ENCODE measurements at regions not wholly inside any gene's neighbourhood (a gene's known extent, or its start where the extent isn't known, plus 50 kb on each side); places are given as distances from the start of the nearest gene placed in this dataset.

DNA sequence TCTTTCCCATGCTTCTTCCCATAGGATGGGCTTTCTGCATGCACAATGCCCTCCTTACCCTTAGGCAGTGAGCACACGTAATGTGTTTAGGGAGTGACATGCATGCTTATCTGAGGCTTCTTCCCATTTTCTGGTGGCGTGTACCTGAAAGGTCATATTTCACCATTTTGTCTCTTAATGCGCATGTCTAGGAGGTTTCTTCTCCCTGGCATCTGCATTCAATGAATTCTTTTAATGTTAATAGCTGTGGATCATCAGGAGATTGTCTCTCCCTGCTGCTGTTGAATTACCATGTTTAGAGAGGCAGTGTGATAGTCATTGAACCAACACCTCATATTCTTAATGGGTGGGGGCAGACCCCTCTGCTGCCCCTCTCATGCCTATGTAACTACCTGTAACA lies 205.6 kb upstream of the SGO1 start (continued):
- TF ChIP-seq RNF2 (IDR thresholded peaks at IDR 0.05; ENCODE audit: borderline replicate concordance, low read depth): no peak
- TF ChIP-seq, protein P1, sequence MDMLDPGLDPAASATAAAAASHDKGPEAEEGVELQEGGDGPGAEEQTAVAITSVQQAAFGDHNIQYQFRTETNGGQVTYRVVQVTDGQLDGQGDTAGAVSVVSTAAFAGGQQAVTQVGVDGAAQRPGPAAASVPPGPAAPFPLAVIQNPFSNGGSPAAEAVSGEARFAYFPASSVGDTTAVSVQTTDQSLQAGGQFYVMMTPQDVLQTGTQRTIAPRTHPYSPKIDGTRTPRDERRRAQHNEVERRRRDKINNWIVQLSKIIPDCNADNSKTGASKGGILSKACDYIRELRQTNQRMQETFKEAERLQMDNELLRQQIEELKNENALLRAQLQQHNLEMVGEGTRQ (IDR thresholded peaks at IDR 0.05): no peak
- TF ChIP-seq ESRRA (IDR thresholded peaks at IDR 0.05; ENCODE audit: borderline replicate concordance, low read length): no peak
- TF ChIP-seq TP53 (CRISPR knock-in tag; IDR thresholded peaks at IDR 0.05): no peak

DNA sequence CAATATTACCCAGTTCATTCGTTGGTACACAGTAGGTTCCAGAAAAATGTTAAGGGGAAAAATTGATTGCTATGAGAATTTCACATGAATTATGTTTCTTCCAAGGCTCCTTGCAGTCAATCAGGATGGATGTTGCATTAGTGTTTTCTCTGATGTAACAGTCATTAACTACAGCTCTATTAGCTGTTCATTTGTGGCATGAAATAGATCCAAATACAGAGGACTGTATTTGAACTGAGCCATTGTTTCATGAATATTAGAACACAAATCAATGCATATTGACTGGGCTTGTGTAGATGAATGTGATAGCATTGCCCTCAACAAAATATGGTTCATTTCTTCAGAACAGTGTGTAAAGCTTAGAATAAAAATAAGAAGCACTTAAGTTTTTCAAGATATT lies 203.0 kb upstream of the SGO1 start:
- ChIA-PET CTCF (no interaction called here), POLR2A (no interaction called here)
- Histone ChIP-seq H3K27ac (no peak overlapping the region), H3K4me1 (no peaks in the 10 kb centered on the region), H3K4me2 (no peak overlapping the region), H3K4me3 (no peak overlapping the region), H3K9me3 (no peaks in the 10 kb centered on the region)
- 0% methylated on average over 1 of the region's 1 CpG for WGBS (ENCODE audit: missing lambda C conversion rate)
- ATAC-seq (no peak), DNase-seq (ENCODE audit: low read depth in 1 of 2, low spot score in 1 of 2) (no peak), FAIRE-seq (no peak)
- TF ChIP-seq FOSL2 (IDR thresholded peaks at IDR 0.05) (no peak), FOSL2 (CRISPR knock-in tag; IDR thresholded peaks at IDR 0.05) (no peak), ZNF302 (CRISPR knock-in tag; IDR thresholded peaks at IDR 0.05) (no peak), KDM1A (IDR thresholded peaks at IDR 0.05; ENCODE audit: low read depth) (no peak), HOXA7 (CRISPR knock-in tag; IDR thresholded peaks at IDR 0.05) (no peak), CEBPB (IDR thresholded peaks at IDR 0.05) (no peak), GATA3 (IDR thresholded peaks at IDR 0.05; ENCODE audit: borderline replicate concordance) (no peak), TP53 (CRISPR knock-in tag; IDR thresholded peaks at IDR 0.05) (no peak), POLR2A (IDR thresholded peaks at IDR 0.05; ENCODE audit: low read length) (no peak), NFE2L2 (conservative IDR thresholded peaks at IDR 0.05; ENCODE audit: low read length) (no peak), RFX5 (IDR thresholded peaks at IDR 0.05) (no peak), RARB (CRISPR knock-in tag; IDR thresholded peaks at IDR 0.05) (no peak), ZC3H11A (IDR thresholded peaks at IDR 0.05) (no peak), MYC (IDR thresholded peaks at IDR 0.05; ENCODE audit: borderline replicate concordance, low read length) (no peak)
- TF ChIP-seq, protein P2, sequence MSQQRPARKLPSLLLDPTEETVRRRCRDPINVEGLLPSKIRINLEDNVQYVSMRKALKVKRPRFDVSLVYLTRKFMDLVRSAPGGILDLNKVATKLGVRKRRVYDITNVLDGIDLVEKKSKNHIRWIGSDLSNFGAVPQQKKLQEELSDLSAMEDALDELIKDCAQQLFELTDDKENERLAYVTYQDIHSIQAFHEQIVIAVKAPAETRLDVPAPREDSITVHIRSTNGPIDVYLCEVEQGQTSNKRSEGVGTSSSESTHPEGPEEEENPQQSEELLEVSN (IDR thresholded peaks at IDR 0.05; ENCODE audit: borderline replicate concordance, low read depth): no peak
- TF ChIP-seq, protein P3, sequence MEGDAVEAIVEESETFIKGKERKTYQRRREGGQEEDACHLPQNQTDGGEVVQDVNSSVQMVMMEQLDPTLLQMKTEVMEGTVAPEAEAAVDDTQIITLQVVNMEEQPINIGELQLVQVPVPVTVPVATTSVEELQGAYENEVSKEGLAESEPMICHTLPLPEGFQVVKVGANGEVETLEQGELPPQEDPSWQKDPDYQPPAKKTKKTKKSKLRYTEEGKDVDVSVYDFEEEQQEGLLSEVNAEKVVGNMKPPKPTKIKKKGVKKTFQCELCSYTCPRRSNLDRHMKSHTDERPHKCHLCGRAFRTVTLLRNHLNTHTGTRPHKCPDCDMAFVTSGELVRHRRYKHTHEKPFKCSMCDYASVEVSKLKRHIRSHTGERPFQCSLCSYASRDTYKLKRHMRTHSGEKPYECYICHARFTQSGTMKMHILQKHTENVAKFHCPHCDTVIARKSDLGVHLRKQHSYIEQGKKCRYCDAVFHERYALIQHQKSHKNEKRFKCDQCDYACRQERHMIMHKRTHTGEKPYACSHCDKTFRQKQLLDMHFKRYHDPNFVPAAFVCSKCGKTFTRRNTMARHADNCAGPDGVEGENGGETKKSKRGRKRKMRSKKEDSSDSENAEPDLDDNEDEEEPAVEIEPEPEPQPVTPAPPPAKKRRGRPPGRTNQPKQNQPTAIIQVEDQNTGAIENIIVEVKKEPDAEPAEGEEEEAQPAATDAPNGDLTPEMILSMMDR (IDR thresholded peaks at IDR 0.05): no peak
- TF ChIP-seq, protein P4, sequence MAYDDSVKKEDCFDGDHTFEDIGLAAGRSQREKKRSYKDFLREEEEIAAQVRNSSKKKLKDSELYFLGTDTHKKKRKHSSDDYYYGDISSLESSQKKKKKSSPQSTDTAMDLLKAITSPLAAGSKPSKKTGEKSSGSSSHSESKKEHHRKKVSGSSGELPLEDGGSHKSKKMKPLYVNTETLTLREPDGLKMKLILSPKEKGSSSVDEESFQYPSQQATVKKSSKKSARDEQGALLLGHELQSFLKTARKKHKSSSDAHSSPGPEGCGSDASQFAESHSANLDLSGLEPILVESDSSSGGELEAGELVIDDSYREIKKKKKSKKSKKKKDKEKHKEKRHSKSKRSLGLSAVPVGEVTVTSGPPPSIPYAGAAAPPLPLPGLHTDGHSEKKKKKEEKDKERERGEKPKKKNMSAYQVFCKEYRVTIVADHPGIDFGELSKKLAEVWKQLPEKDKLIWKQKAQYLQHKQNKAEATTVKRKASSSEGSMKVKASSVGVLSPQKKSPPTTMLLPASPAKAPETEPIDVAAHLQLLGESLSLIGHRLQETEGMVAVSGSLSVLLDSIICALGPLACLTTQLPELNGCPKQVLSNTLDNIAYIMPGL (CRISPR knock-in tag; IDR thresholded peaks at IDR 0.05; ENCODE audit: borderline replicate concordance): no peak

DNA sequence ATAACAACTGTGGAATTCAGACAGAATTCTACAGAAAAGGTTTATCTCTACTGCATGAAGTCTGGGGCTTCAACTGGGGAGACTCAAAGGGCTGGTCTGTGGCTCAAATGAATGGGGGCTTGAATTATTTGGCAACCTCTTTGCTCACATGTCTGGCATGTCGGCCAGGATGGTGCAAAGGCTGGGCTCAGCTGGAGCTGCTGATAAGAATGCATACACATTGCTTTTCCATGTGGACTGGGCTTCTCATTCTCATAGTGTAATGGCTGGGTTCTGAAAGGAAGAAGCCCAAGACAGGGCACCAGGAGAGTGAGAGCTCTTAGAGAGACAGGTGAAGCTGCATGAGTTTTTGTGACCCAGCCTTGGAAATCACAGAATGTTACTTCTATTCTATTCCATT lies 194.3 kb upstream of the SGO1 start:
- no peak for FAIRE-seq
- POLR2A ChIA-PET: no interaction called here
- H3K4me3 ChIP-seq: no peak overlapping the region

More for the DNA sequence above, 194.3 kb upstream of the SGO1 start:
- CTCF ChIA-PET: no interaction called here
- H3K4me2 ChIP-seq: no peak overlapping the region
- no peaks in the 10 kb centered on the region for H3K4me1 ChIP-seq
- DNase-seq (ENCODE audit: low read depth in 1 of 2, low spot score in 1 of 2) (no peak), ATAC-seq (no peak)
- TF ChIP-seq HOXB5 (CRISPR knock-in tag; IDR thresholded peaks at IDR 0.05) (no peak), FOSL2 (IDR thresholded peaks at IDR 0.05) (no peak), FOSL2 (CRISPR knock-in tag; IDR thresholded peaks at IDR 0.05) (no peak), RCOR1 (IDR thresholded peaks at IDR 0.05; ENCODE audit: low read depth, low read length) (no peak), NFE2L2 (conservative IDR thresholded peaks at IDR 0.05; ENCODE audit: low read length) (no peak), MAFK (IDR thresholded peaks at IDR 0.05; ENCODE audit: partially characterized antibody) (no peak)
- no peak overlapping the region for H3K27ac ChIP-seq
- no peaks in the 10 kb centered on the region for H3K9me3 ChIP-seq
- 0% methylated on average over 1 of the region's 1 CpG for WGBS (ENCODE audit: missing lambda C conversion rate)

All from A549 (cell line).